ENCODE measurements at regions not wholly inside any gene's neighbourhood (a gene's known extent, or its start where the extent isn't known, plus 50 kb on each side); places are given as distances from the start of the nearest gene placed in this dataset.

DNA sequence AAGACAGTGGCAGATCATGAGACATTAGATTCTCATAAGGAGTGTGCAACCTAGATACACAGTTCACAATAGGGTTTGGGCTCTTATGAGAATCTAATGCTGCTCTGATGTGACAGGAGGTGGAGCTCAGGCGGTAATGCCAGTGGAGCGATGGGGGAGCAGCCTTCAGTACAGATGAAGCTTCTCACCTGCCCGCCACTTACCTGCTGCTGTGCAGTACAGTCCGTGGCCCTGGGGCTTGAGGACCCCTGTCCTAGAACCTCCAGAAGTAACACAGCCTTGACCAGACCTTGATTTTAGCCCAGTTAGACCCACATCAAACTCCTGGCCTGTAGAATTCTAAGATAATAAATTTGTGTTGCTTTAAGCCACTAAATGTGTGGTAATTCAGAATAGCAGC, 215.1 kb upstream of the MIR17HG start:
- no peak for TF ChIP-seq CTCF (IDR thresholded peaks at IDR 0.05; ENCODE audit: low read depth, low read length)
- TF ChIP-seq EZH2phosphoT487 (IDR thresholded peaks at IDR 0.05; ENCODE audit: low read depth): no peak

Measured in OCI-LY3 (cell line).